Kidney (tissue), 13 donors: ENCODE measurements at regions not wholly inside any gene's neighbourhood (a gene's known extent, or its start where the extent isn't known, plus 50 kb on each side); places are given as distances from the start of the nearest gene placed in this dataset.

Source experiments
- DNase-seq, 5 donors: peaks; one replicate each; pipeline ENCODE4 v3.0.0-alpha.2; 2013 to 2020
- FAIRE-seq: peaks from 2 replicates; lab custom pipeline; 2012; peaks lifted over from hg19 to GRCh38; lab: Jason Lieb, UNC
- H3K27ac ChIP-seq, 2 donors: one replicate each; pipeline ENCODE4 v1.7.0; 2013; ENCODE audit warnings: low read depth in 2 of 2, low read length in 2 of 2, inconsistent platforms in 1 of 2
- H3K27me3 ChIP-seq: one replicate; pipeline ENCODE4 v1.7.1; 2013; ENCODE audit warnings: low read length, inconsistent platforms; ENCODE audit not compliant: control insufficient read depth, insufficient read depth
- H3K36me3 ChIP-seq, 3 donors: one replicate each; pipeline versions ENCODE4 v1.7.0 to v1.7.1; 2013; ENCODE audit warnings: low read length in 3 of 3, control low read depth in 1 of 3, inconsistent platforms in 1 of 3; ENCODE audit not compliant: insufficient read depth in 3 of 3, control insufficient read depth in 2 of 3
- H3K4me1 ChIP-seq, 3 donors: one replicate each; pipeline versions ENCODE4 v1.7.0 to v1.7.1; 2013; ENCODE audit warnings: low read length in 3 of 3, inconsistent platforms in 1 of 3, low read depth in 1 of 3; ENCODE audit not compliant: control insufficient read depth in 2 of 3, insufficient read depth in 2 of 3
- H3K4me3 ChIP-seq, 3 donors: one replicate each; pipeline versions ENCODE4 v1.7.0 to v1.8.1; 2013; ENCODE audit warnings: low read length in 3 of 3, control low read depth in 1 of 3, inconsistent platforms in 1 of 3
- H3K9ac ChIP-seq, 3 donors: one replicate each; pipeline versions ENCODE4 v1.7.0 to v1.7.1; 2013; ENCODE audit warnings: low read length in 3 of 3, control low read depth in 1 of 3, inconsistent platforms in 1 of 3
- H3K9me3 ChIP-seq, 3 donors: one replicate each; pipeline versions ENCODE4 v1.7.0 to v1.7.1; 2013; ENCODE audit warnings: low read length in 3 of 3, control low read depth in 1 of 3, inconsistent platforms in 1 of 3; ENCODE audit not compliant: control insufficient read depth in 2 of 3, insufficient read depth in 1 of 3
- intact Hi-C: fragments of 100-400 bp; cut with DNase I; formaldehyde crosslinking; loops from one replicate; pipeline ENCODE4 v1.11.1; 2022
- TF ChIP-seq, protein P1 (sequence below): IDR thresholded peaks from 3 replicates; pipeline ENCODE4 v1.5.1; 2012; ENCODE audit warnings: mild to moderate bottlenecking, moderate library complexity, borderline replicate concordance; ENCODE audit not compliant: insufficient read depth; ENCODE audit errors: extremely low read depth
- donor health status: control.
- donor health status: control.
- donor health status: control.
- donor health status: control.
- donor health status: control.
- donor health status: DM: yes; HTN: yes; CAD: no.
- donor health status: Normal renal cell carcinoma (clear cell type).

- no peaks in the 10 kb centered on the region for H3K4me1 ChIP-seq
- FAIRE-seq (no peak), DNase-seq (no peak)
- no peak overlapping the region for H3K9ac ChIP-seq
- no peaks in the 10 kb centered on the region for H3K27me3 ChIP-seq
- H3K36me3 ChIP-seq: no peaks in the 10 kb centered on the region
- TF ChIP-seq, protein P1, sequence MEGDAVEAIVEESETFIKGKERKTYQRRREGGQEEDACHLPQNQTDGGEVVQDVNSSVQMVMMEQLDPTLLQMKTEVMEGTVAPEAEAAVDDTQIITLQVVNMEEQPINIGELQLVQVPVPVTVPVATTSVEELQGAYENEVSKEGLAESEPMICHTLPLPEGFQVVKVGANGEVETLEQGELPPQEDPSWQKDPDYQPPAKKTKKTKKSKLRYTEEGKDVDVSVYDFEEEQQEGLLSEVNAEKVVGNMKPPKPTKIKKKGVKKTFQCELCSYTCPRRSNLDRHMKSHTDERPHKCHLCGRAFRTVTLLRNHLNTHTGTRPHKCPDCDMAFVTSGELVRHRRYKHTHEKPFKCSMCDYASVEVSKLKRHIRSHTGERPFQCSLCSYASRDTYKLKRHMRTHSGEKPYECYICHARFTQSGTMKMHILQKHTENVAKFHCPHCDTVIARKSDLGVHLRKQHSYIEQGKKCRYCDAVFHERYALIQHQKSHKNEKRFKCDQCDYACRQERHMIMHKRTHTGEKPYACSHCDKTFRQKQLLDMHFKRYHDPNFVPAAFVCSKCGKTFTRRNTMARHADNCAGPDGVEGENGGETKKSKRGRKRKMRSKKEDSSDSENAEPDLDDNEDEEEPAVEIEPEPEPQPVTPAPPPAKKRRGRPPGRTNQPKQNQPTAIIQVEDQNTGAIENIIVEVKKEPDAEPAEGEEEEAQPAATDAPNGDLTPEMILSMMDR: no peak
- intact Hi-C loops: no loop called here
- H3K4me3 ChIP-seq: no peak overlapping the region
- peaks cover 0 to 2% (median 0%) of the 10 kb centered on the region in 3 donors for H3K9me3 ChIP-seq
- H3K27ac ChIP-seq: no peak overlapping the region
Measured at GRCh38 chr3:147231111-147231510, 175.2 kb downstream of the ZIC4 start.

DNA sequence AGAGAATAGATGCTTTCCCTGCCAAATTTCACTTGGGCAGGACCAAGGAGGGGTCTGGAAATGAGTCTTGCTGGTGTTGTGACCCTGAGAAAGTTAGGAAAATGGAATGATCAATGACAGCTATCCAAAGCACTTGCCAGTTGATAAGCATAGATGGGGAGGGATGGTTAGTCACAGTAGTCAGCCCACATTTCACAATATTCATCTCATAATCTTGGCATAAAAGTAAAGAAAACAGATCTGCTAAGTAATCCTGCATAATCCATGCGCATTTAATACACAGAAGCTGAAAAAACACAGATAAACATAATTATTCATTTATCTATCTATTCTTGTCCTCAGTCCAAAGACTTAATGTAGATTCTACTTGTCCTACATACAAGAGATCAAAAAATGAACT lies 184.1 kb downstream of the ZIC4 start:
- Histone ChIP-seq H3K9ac (no peak overlapping the region), H3K4me1 (no peaks in the 10 kb centered on the region), H3K27me3 (no peaks in the 10 kb centered on the region), H3K9me3 (no peaks in the 10 kb centered on the region), H3K36me3 (no peaks in the 10 kb centered on the region), H3K4me3 (no peak overlapping the region), H3K27ac (no peak overlapping the region)
- intact Hi-C loops: no loop called here
- TF ChIP-seq, protein P1: no peak
- FAIRE-seq (no peak), DNase-seq (no peak)

DNA sequence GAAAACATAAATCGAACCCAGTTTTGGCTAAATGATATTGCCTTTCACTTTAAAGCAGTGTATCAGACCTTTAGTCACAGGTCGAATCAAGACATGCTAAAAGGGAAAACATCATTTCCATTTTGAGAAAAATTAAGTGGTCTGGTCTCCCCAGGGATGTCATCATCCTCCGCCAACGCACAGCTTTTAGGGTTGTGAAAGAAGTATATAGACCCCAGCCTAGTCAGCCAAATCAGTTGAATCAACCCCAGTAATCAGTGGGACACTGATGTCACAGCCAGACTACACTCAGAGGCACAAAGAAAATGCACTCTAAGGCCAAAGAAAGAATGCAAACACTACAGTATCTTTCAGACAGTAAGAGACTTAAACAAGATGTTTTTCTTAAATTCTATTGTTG lies 187.4 kb downstream of the ZIC4 start:
- Histone ChIP-seq H3K4me3 (no peak overlapping the region), H3K27ac (no peak overlapping the region), H3K27me3 (no peaks in the 10 kb centered on the region), H3K4me1 (no peaks in the 10 kb centered on the region), H3K36me3 (no peaks in the 10 kb centered on the region), H3K9ac (no peak overlapping the region), H3K9me3 (no peaks in the 10 kb centered on the region)
- TF ChIP-seq, protein P1: no peak
- intact Hi-C loops: no loop called here
- DNase-seq (no peak), FAIRE-seq (no peak)

GRCh38 chr3:147216143-147216673 lies 190.1 kb downstream of the ZIC4 start:
- Histone ChIP-seq H3K4me1 (no peaks in the 10 kb centered on the region), H3K4me3 (no peak overlapping the region), H3K9me3 (no peaks in the 10 kb centered on the region), H3K9ac (no peak overlapping the region), H3K27ac (no peak overlapping the region), H3K36me3 (no peaks in the 10 kb centered on the region), H3K27me3 (no peaks in the 10 kb centered on the region)
- DNase-seq (no peak), FAIRE-seq (no peak)
- intact Hi-C loops: no loop called here
- TF ChIP-seq, protein P1: no peak
